SK-N-SH (cell line): ENCODE measurements at regions not wholly inside any gene's neighbourhood (a gene's known extent, or its start where the extent isn't known, plus 50 kb on each side); places are given as distances from the start of the nearest gene placed in this dataset.

Source experiments
- FOXM1 ChIP-seq: IDR thresholded peaks from 2 replicates; pipeline ENCODE4 v1.4.0; 2012; ENCODE audit warnings: low read depth, mild to moderate bottlenecking
- GABPA ChIP-seq: IDR thresholded peaks from 2 replicates; pipeline ENCODE4 v1.4.0; 2012; ENCODE audit warnings: low read depth, mild to moderate bottlenecking
- SIN3A ChIP-seq: IDR thresholded peaks from 2 replicates; pipeline ENCODE4 v1.6.1; 2012; ENCODE audit warnings: low read depth, mild to moderate bottlenecking, low read length, moderate library complexity, borderline replicate concordance

DNA sequence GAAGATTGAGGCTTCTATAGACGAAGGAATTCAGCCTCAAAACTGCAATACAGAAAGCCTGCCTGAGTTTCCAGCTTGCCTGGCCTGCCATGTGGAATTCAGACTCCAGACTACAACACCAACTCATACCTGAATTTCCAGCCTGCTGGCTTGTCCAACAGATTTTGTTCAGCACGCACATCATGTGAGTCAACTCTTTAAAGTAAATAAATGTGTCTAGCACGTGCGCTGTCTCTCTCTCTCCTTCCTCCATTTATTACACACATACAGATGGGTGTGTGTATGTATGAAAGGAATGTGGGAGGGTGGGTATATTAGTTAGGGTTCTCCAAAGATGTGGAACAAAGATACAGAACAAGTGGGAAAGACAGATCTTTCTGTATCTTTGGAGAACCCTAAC is 82.4 kb upstream of the TAS2R1 start:
- TF ChIP-seq GABPA (no peak), SIN3A (no peak), FOXM1 (no peak)
